ENCODE measurements at regions not wholly inside any gene's neighbourhood (a gene's known extent, or its start where the extent isn't known, plus 50 kb on each side); places are given as distances from the start of the nearest gene placed in this dataset.

GRCh38 chr20:52921340-52921739 is 50.8 kb upstream of the TSHZ2 start:
- DNase-seq (ENCODE audit: low read depth in 2 of 2): no peak

DNA sequence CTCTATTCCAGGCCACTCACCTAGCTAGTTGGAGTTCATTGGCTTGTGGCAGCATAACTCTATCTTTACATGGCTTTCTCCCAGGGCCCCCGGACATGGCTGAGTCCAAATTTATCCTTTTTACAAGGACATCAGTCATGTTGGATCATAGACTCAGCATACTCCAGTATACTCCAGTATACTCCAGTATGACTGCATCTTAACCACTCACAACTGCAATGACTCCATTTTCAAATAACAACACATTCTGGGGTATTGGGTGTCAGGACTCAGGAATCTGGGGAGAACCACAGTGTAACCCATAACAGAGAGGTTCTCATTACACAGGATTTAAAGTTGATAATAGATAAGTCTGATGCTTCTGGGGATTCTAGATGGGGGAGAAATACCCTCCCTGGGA is 53.8 kb upstream of the TSHZ2 start:
- DNase-seq (ENCODE audit: low read depth in 2 of 2): no peak

GRCh38 chr20:52915564-52915963 is 56.6 kb upstream of the TSHZ2 start:
- no peak for DNase-seq (ENCODE audit: low read depth in 2 of 2)

DNA sequence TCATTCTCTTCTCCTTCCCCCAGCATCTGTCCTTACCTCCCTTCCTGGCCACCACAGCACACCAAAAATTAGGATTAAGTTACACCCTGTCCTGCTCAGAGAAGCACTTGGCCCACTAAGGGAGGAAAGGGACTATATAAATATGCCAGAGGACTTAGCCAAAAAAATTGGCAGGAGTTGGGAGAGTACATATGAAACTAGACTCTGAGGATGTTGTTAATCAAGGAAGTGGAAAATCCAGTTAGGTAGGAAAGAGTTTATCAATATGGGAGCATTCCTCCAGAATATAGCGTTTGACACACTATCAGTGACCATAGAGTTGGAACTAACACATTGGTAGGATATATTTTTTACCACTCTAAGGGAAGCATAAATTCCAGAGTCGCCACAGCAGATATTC is 57.3 kb upstream of the TSHZ2 start:
- no peak for DNase-seq (ENCODE audit: low read depth in 2 of 2)

DNA sequence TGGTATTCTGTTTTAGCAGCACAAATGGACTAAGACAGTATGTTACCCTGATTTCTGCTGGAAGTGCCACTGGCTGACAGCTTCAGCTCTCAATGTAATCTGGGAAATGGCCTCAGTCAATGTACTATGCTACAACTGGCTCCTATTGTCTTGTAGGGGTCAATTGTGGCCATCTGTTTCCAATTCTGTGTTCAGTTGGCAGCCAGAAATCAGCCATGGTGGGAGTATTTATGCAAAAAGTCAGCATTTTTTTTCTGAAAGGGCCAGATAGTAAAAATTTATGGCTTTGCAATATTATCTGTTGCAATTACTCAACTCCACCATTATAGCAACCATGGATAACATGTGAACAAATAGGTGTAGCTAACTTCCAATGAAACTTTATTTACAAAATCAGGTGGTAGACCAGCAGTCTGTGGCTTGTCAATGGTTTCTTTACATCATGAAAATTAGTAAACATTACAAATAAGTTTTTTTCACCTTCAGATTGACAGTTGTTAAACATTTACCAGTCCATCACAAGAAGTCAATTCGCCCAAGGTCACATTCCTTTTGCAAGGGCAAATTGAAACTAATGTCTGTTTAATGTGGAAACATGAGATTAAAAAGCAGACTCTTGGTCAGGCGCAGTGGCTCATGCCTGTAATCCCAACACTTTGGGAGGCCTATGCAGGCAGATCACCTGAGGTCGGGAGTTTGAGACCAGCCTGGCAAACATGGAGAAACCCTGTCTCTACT is 58.3 kb upstream of the TSHZ2 start:
- DNase-seq (ENCODE audit: low read depth in 2 of 2): no peak

DNA sequence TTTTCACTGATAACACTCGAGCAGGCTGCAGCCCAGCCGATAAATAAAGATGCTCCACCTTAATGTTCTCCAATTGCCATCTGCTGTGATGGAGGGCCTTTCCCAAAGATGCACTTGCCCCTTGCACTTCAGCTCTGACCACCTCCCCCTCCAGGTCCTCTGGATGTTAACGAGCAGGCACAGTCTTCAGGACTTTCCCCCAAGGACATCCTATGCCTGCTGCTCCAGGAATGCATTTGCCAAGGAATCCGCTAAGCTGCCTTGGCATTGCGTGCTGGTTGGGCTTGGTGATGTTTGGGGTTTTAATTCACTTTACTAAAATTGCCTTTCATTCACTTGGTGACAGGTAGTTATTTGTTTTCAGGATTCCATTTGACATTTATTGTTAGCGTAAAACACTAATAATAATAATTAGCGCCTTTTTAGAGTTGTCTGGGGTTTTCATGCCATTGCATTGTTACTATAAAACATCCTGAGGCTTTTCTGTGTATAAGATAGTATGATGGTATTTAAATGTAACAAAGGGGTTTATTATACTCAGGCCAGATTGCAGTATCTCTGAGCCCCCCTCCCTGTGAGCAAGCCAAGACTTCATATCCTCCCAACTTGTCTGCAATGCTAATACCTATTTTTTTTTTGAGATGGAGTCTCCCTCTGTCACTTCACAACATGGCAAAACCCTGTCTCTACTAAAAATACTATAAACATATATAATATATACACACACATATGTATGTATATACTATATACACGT is 66.7 kb upstream of the TSHZ2 start:
- no peak for DNase-seq (ENCODE audit: low read depth in 2 of 2)

DNA sequence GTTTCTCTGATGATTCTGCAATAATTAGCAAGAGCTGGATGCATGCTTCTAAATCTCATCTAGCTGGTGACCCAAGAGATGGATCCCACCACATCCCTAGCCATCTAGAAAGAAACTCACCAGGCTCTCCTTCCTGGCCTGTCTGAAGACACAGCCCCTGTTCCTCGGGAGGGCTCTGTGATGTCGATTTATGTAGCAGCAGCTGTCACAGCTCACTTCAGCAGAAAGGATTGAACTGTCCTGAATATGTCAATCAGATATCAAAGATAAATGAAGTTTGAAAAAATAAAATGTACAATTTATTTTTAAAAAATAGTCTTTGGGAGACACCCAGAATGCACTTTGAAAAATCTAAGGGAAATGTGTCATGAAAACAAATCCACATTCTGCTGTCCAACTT is 67.3 kb upstream of the TSHZ2 start:
- DNase-seq (ENCODE audit: low read depth in 2 of 2): no peak

DNA sequence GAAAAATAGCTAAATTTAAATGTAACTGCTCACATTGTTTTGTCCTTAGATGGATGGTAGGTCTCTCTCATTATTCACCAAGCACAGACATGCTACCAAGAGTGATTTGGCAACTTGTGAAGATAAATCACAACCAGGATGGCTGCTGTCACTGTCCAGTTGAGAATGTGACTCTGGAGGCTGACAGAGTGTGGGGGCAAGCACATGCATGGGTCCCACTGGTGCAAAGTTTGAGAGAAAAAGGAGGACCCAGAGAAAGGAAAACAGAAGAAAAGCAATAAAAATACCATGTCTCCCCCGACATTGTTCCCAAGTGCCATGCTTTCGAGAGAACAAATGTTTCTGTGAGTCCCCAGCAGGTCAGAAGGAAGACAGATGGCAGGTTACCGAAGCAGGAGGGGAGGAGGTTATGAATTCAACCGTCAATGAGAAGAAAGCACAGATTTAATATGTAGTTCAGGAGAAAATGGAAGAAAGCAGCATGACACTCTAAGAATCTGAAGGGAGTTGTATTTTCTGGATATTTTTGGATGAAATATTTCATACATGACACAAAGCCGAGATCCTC is 73.0 kb upstream of the TSHZ2 start:
- no peak for DNase-seq (ENCODE audit: low read depth in 2 of 2)

GRCh38 chr20:52896348-52896747 is 75.8 kb upstream of the TSHZ2 start:
- no peak for DNase-seq (ENCODE audit: low read depth in 2 of 2)

GRCh38 chr20:52895701-52896100 is 76.5 kb upstream of the TSHZ2 start:
- no peak for DNase-seq (ENCODE audit: low read depth in 2 of 2)

- no peak for DNase-seq (ENCODE audit: low read depth in 2 of 2)
Observed at GRCh38 chr20:52895235-52895634, 76.9 kb upstream of the TSHZ2 start.

GRCh38 chr20:52893498-52893897 is 78.7 kb upstream of the TSHZ2 start:
- DNase-seq (ENCODE audit: low read depth in 2 of 2): no peak

- no peak for DNase-seq (ENCODE audit: low read depth in 2 of 2)
Observed at GRCh38 chr20:52892023-52892422, 80.1 kb upstream of the TSHZ2 start.

DNA sequence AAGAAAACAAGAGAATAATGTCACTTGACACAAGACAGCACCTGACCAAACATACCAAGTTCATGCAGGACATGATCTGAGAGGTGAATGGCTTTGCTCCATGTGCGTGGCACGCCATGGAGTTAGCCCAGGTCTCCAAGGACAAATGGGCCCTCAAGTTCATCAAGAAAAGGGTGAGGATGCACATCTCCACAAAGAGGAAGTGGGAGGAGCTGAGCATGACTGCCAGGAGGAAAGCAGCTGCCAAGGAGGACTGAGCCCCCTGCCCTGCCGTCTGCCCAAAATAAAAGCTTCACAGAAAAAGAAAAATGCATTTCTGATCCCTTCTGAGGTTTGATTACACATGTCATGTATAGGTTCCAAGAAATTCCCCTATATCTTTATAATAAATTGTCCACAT is 82.0 kb upstream of the TSHZ2 start:
- no peak for DNase-seq (ENCODE audit: low read depth in 2 of 2)

- no peak for DNase-seq (ENCODE audit: low read depth in 2 of 2)
Observed at GRCh38 chr20:52889225-52889624, 82.9 kb upstream of the TSHZ2 start.

GRCh38 chr20:52888096-52888495 is 84.1 kb upstream of the TSHZ2 start:
- DNase-seq (ENCODE audit: low read depth in 2 of 2): no peak

DNA sequence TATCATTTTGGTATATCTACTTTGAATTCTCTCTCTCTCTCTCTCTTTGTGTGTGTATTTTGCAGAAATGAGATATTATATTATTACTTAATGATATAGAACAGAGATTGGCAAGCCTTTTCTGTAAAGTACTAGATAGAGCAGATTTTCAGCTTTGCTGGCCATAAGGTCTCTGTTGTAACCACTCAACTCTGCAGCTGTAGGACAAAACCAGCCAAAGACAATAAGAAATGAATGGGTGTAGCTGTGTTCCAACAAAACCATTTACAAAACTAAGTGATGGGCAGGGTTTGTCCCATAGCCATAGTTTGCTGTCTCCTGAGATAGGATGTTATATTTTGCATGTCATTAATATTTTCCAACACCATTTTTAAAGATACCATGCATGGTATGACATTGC is 91.2 kb upstream of the TSHZ2 start:
- no peak for DNase-seq (ENCODE audit: low read depth in 2 of 2)

- DNase-seq (ENCODE audit: low read depth in 2 of 2): no peak
Observed at GRCh38 chr20:52880259-52880658, 91.9 kb upstream of the TSHZ2 start.

DNA sequence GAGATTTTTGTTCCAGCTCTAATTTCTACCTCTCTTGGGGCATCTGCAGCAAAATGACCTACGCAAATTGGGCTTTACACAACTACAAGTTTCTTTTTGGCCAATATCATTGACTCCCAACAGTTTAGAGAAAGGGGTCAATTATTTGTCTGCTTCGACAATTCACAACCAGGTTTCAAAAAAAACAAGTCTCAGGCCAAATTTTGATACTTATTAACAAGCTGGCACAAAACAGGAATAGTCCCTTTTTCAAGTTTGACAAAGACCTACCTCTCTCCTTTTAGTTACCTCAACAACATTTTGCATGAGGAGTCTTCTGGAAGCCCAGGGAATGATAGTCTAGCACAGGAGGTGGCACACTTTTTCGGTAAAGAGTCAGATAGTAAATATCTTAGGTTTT is 97.9 kb upstream of the TSHZ2 start:
- DNase-seq (ENCODE audit: low read depth in 2 of 2): no peak

DNA sequence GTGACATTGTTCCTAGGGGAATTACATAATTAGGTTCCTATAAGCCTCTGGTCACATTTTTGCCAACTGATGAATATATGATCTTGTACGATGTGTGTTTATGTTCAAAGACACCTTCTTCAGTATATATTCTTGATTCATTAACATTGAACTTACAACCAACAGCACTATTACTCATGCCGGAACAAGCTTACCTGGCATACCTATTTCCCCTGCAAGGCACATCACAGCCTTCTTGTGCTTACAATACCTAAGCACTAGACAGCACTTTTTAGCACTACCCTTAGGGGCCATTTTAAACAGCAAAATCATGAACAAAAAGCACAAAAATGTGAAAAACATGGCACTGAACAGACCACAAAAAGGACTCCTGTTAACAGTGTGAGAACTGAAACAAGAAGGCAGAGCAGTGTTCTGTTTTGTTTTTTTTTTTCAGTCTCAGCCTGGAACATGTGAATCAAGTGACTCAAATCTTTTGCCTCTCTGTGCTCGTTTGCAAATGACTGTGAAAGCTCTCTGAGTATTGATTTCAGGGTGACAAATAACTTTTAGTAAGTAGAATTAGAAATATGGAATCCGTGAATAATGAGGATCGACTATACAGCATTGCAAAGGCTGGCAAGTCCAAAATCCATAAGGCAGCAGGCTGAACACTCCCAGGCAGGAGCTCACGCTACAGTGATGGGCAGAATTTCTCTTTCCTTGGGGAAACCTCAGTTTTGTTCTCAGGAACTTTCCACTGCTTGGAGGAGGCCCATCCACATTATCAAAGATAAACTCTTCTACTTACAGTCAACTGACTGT is 102.3 kb upstream of the TSHZ2 start:
- no peak for DNase-seq (ENCODE audit: low read depth in 2 of 2)

DNA sequence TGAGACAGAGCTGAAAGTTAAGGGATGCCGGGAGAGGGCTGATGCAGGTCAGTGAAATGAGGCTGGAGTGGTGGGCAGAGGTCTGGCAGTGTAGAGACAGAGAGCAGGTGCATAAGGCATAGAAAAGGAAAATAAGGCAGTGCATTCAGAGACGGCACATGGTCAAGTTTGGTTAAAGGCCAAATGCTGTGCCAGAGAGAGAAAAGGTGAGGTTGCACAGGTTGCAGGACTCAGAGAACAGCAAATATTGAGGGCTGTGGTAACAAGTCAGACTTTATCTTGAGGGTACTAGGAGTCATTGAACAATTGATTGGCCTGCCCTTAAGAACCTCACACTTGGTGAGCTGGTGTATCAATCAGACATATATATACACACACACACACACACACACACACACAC is 102.9 kb upstream of the TSHZ2 start:
- no peak for DNase-seq (ENCODE audit: low read depth in 2 of 2)

GRCh38 chr20:52867305-52867704 is 104.9 kb upstream of the TSHZ2 start:
- no peak for DNase-seq (ENCODE audit: low read depth in 2 of 2)

All from stimulated activated CD4-positive, alpha-beta T cell treated with anti-CD3 and anti-CD28 coated beads, Interleukin-4, amount 100 ng/mL, for 48 hours (primary cell).